ENCODE measurements at regions not wholly inside any gene's neighbourhood (a gene's known extent, or its start where the extent isn't known, plus 50 kb on each side); places are given as distances from the start of the nearest gene placed in this dataset.
A peak's percentile ranks its signal among the peaks of the same experiment; 100 is the strongest.

DNA sequence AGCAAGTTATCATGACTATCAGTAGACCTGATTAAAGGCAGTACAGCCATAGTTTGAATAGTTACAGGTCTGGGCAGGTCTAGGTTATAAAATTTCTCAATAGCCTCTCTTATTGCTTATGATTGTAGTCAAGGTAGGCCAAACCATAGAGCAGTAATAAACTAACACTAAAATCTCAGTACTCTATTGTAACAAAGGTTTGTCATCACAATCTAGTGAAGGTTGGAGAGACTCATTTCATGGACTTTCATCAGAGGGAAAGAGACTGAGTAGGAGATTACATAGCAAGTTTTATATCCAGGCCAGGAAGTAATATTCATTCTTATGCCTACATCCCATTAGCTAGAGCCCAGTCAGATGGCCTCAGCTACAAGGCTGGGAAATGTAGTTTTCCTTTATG lies 141.0 kb downstream of the ASB9 start:
- Histone ChIP-seq H3K27ac (ENCODE audit: low read depth in 2 of 2, low read length in 2 of 2) (peak overlapping the region in 1 of 2 donors; percentile 54), H3K36me3 (ENCODE audit: control insufficient read depth in 2 of 2, insufficient read depth in 2 of 2, low read length in 2 of 2) (no peaks in the 10 kb centered on the region), H3K4me1 (ENCODE audit: control insufficient read depth in 2 of 2, insufficient read depth in 2 of 2, low read length in 2 of 2) (peaks cover 0 to 3% of the 10 kb centered on the region in 2 donors), H3K4me3 (ENCODE audit: low read length in 2 of 2) (no peak overlapping the region), H3K9ac (ENCODE audit: low read depth in 1 of 2, low read length in 2 of 2) (no peak overlapping the region), H3K27me3 (ENCODE audit: control insufficient read depth in 2 of 2, insufficient read depth in 2 of 2, low read length in 2 of 2) (no peaks in the 10 kb centered on the region), H3K9me3 (ENCODE audit: control insufficient read depth in 2 of 2, low read length in 2 of 2) (no peaks in the 10 kb centered on the region)

GRCh38 chrX:15127010-15127409 lies 142.9 kb downstream of the ASB9 start:
- Histone ChIP-seq H3K9me3 (ENCODE audit: control insufficient read depth in 2 of 2, low read length in 2 of 2) (no peaks in the 10 kb centered on the region), H3K27me3 (ENCODE audit: control insufficient read depth in 2 of 2, insufficient read depth in 2 of 2, low read length in 2 of 2) (no peaks in the 10 kb centered on the region), H3K9ac (ENCODE audit: low read depth in 1 of 2, low read length in 2 of 2) (no peak overlapping the region), H3K4me1 (ENCODE audit: control insufficient read depth in 2 of 2, insufficient read depth in 2 of 2, low read length in 2 of 2) (peaks cover 0 to 3% of the 10 kb centered on the region in 2 donors), H3K4me3 (ENCODE audit: low read length in 2 of 2) (no peak overlapping the region), H3K27ac (ENCODE audit: low read depth in 2 of 2, low read length in 2 of 2) (no peak overlapping the region), H3K36me3 (ENCODE audit: control insufficient read depth in 2 of 2, insufficient read depth in 2 of 2, low read length in 2 of 2) (no peaks in the 10 kb centered on the region)

GRCh38 chrX:15116900-15117299 lies 153.0 kb downstream of the ASB9 start:
- Histone ChIP-seq H3K36me3 (ENCODE audit: control insufficient read depth in 2 of 2, insufficient read depth in 2 of 2, low read length in 2 of 2) (no peaks in the 10 kb centered on the region), H3K27me3 (ENCODE audit: control insufficient read depth in 2 of 2, insufficient read depth in 2 of 2, low read length in 2 of 2) (peaks cover 0 to 5% of the 10 kb centered on the region in 2 donors), H3K9me3 (ENCODE audit: control insufficient read depth in 2 of 2, low read length in 2 of 2) (no peaks in the 10 kb centered on the region), H3K27ac (ENCODE audit: low read depth in 2 of 2, low read length in 2 of 2) (no peak overlapping the region), H3K4me1 (ENCODE audit: control insufficient read depth in 2 of 2, insufficient read depth in 2 of 2, low read length in 2 of 2) (no peaks in the 10 kb centered on the region), H3K9ac (ENCODE audit: low read depth in 1 of 2, low read length in 2 of 2) (no peak overlapping the region), H3K4me3 (ENCODE audit: low read length in 2 of 2) (no peak overlapping the region)

GRCh38 chrX:15114743-15115566 lies 154.9 kb downstream of the ASB9 start:
- Histone ChIP-seq H3K36me3 (ENCODE audit: control insufficient read depth in 2 of 2, insufficient read depth in 2 of 2, low read length in 2 of 2) (no peaks in the 10 kb centered on the region), H3K4me1 (ENCODE audit: control insufficient read depth in 2 of 2, insufficient read depth in 2 of 2, low read length in 2 of 2) (no peaks in the 10 kb centered on the region), H3K4me3 (ENCODE audit: low read length in 2 of 2) (no peak overlapping the region), H3K9ac (ENCODE audit: low read depth in 1 of 2, low read length in 2 of 2) (no peak overlapping the region), H3K9me3 (ENCODE audit: control insufficient read depth in 2 of 2, low read length in 2 of 2) (no peaks in the 10 kb centered on the region), H3K27me3 (ENCODE audit: control insufficient read depth in 2 of 2, insufficient read depth in 2 of 2, low read length in 2 of 2) (peaks cover 0 to 2% of the 10 kb centered on the region in 2 donors), H3K27ac (ENCODE audit: low read depth in 2 of 2, low read length in 2 of 2) (no peak overlapping the region)

GRCh38 chrX:15107367-15107988 lies 162.4 kb downstream of the ASB9 start:
- Histone ChIP-seq H3K4me1 (ENCODE audit: control insufficient read depth in 2 of 2, insufficient read depth in 2 of 2, low read length in 2 of 2) (no peaks in the 10 kb centered on the region), H3K27me3 (ENCODE audit: control insufficient read depth in 2 of 2, insufficient read depth in 2 of 2, low read length in 2 of 2) (no peaks in the 10 kb centered on the region), H3K27ac (ENCODE audit: low read depth in 2 of 2, low read length in 2 of 2) (no peak overlapping the region)

DNA sequence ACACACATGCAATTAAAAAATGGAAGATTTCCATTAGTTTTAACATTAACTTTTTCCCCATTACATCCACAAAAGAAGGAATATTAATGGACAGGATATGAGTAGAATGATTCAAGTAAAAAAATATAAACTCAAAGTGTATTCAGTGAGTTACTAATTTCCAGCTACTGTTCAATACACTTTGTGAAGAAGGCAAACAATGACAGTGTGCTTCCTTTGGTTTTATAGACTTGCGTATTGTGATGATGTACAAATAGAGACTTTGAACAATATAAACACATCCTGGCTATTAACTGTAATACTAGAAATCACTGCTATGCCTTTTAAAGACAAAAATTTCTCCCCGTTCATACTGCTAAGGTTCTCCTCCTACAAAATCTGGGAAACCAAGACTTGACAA lies 171.4 kb downstream of the ASB9 start:
- Histone ChIP-seq H3K27ac (ENCODE audit: low read depth in 2 of 2, low read length in 2 of 2) (no peak overlapping the region), H3K4me3 (ENCODE audit: low read length in 2 of 2) (no peak overlapping the region), H3K9ac (ENCODE audit: low read depth in 1 of 2, low read length in 2 of 2) (no peak overlapping the region), H3K9me3 (ENCODE audit: control insufficient read depth in 2 of 2, low read length in 2 of 2) (no peaks in the 10 kb centered on the region), H3K27me3 (ENCODE audit: control insufficient read depth in 2 of 2, insufficient read depth in 2 of 2, low read length in 2 of 2) (no peaks in the 10 kb centered on the region), H3K4me1 (ENCODE audit: control insufficient read depth in 2 of 2, insufficient read depth in 2 of 2, low read length in 2 of 2) (no peaks in the 10 kb centered on the region), H3K36me3 (ENCODE audit: control insufficient read depth in 2 of 2, insufficient read depth in 2 of 2, low read length in 2 of 2) (no peaks in the 10 kb centered on the region)

More at GRCh38 chrX:15107367-15107988, 162.4 kb downstream of the ASB9 start:
- no peak overlapping the region for H3K4me3 ChIP-seq (ENCODE audit: low read length in 2 of 2)
- H3K36me3 ChIP-seq (ENCODE audit: control insufficient read depth in 2 of 2, insufficient read depth in 2 of 2, low read length in 2 of 2), result no peaks in the 10 kb centered on the region
- H3K9me3 ChIP-seq (ENCODE audit: control insufficient read depth in 2 of 2, low read length in 2 of 2), result no peaks in the 10 kb centered on the region
- no peak overlapping the region for H3K9ac ChIP-seq (ENCODE audit: low read depth in 1 of 2, low read length in 2 of 2)

- H3K36me3 ChIP-seq (ENCODE audit: control insufficient read depth in 2 of 2, insufficient read depth in 2 of 2, low read length in 2 of 2), result no peaks in the 10 kb centered on the region
- H3K4me1 ChIP-seq (ENCODE audit: control insufficient read depth in 2 of 2, insufficient read depth in 2 of 2, low read length in 2 of 2), result no peaks in the 10 kb centered on the region
- no peak overlapping the region for H3K4me3 ChIP-seq (ENCODE audit: low read length in 2 of 2)
- no peaks in the 10 kb centered on the region for H3K27me3 ChIP-seq (ENCODE audit: control insufficient read depth in 2 of 2, insufficient read depth in 2 of 2, low read length in 2 of 2)
- H3K27ac ChIP-seq (ENCODE audit: low read depth in 2 of 2, low read length in 2 of 2), result no peak overlapping the region
- no peak overlapping the region for H3K9ac ChIP-seq (ENCODE audit: low read depth in 1 of 2, low read length in 2 of 2)
- H3K9me3 ChIP-seq (ENCODE audit: control insufficient read depth in 2 of 2, low read length in 2 of 2), result no peaks in the 10 kb centered on the region
These were observed 182.1 kb downstream of the ASB9 start for GRCh38 chrX:15087747-15088146.

- H3K9me3 ChIP-seq (ENCODE audit: control insufficient read depth in 2 of 2, low read length in 2 of 2), result no peaks in the 10 kb centered on the region
- no peaks in the 10 kb centered on the region for H3K27me3 ChIP-seq (ENCODE audit: control insufficient read depth in 2 of 2, insufficient read depth in 2 of 2, low read length in 2 of 2)
- H3K36me3 ChIP-seq (ENCODE audit: control insufficient read depth in 2 of 2, insufficient read depth in 2 of 2, low read length in 2 of 2), result no peaks in the 10 kb centered on the region
- H3K4me3 ChIP-seq (ENCODE audit: low read length in 2 of 2), result no peak overlapping the region
- H3K9ac ChIP-seq (ENCODE audit: low read depth in 1 of 2, low read length in 2 of 2), result no peak overlapping the region
- H3K27ac ChIP-seq (ENCODE audit: low read depth in 2 of 2, low read length in 2 of 2), result no peak overlapping the region
- no peaks in the 10 kb centered on the region for H3K4me1 ChIP-seq (ENCODE audit: control insufficient read depth in 2 of 2, insufficient read depth in 2 of 2, low read length in 2 of 2)
These were observed 196.6 kb downstream of the ASB9 start for GRCh38 chrX:15073313-15073712.

DNA sequence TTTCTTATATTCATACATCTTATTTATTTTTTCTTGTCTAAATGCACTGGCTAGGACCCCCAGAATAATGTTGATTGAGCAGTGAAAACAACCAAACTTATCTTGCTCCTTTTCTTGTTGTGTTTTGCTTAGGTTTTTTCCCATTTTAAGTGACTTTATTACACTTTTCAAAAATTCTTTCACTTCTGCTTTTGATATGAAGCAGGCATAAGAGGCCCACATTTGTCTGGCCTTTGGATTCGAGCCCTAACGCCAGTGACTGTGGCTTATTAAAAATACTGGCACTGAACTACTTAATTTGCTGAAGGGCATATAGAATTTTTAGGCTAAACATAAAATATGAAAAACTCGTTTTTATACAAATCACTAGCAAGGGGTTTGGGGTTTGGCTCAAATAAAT lies 197.0 kb downstream of the ASB9 start:
- H3K27me3 ChIP-seq (ENCODE audit: control insufficient read depth in 2 of 2, insufficient read depth in 2 of 2, low read length in 2 of 2), result no peaks in the 10 kb centered on the region
- H3K9ac ChIP-seq (ENCODE audit: low read depth in 1 of 2, low read length in 2 of 2), result no peak overlapping the region
- no peaks in the 10 kb centered on the region for H3K36me3 ChIP-seq (ENCODE audit: control insufficient read depth in 2 of 2, insufficient read depth in 2 of 2, low read length in 2 of 2)
- no peaks in the 10 kb centered on the region for H3K4me1 ChIP-seq (ENCODE audit: control insufficient read depth in 2 of 2, insufficient read depth in 2 of 2, low read length in 2 of 2)
- H3K27ac ChIP-seq (ENCODE audit: low read depth in 2 of 2, low read length in 2 of 2), result no peak overlapping the region
- H3K4me3 ChIP-seq (ENCODE audit: low read length in 2 of 2), result no peak overlapping the region
- no peaks in the 10 kb centered on the region for H3K9me3 ChIP-seq (ENCODE audit: control insufficient read depth in 2 of 2, low read length in 2 of 2)

DNA sequence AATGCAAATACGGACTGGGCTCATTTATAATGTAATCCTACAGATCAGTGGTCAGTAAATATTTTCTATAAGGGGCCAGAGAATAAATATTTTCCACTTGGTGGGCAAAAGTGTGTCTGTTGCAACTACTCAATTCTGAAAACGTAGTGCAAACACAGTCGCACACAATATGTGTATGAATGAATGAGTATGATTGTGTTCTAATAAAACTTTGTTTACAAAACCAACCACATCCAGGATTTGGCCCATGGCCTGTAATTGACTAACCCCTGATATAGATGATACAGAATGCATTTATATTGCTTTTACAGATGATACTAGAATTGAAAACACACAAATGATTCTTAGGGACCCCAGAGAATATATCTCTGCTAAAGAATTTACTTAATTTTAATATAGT lies 197.6 kb downstream of the ASB9 start:
- no peaks in the 10 kb centered on the region for H3K36me3 ChIP-seq (ENCODE audit: control insufficient read depth in 2 of 2, insufficient read depth in 2 of 2, low read length in 2 of 2)
- no peak overlapping the region for H3K9ac ChIP-seq (ENCODE audit: low read depth in 1 of 2, low read length in 2 of 2)
- H3K4me1 ChIP-seq (ENCODE audit: control insufficient read depth in 2 of 2, insufficient read depth in 2 of 2, low read length in 2 of 2), result no peaks in the 10 kb centered on the region
- no peak overlapping the region for H3K4me3 ChIP-seq (ENCODE audit: low read length in 2 of 2)
- no peaks in the 10 kb centered on the region for H3K9me3 ChIP-seq (ENCODE audit: control insufficient read depth in 2 of 2, low read length in 2 of 2)
- H3K27ac ChIP-seq (ENCODE audit: low read depth in 2 of 2, low read length in 2 of 2), result no peak overlapping the region
- H3K27me3 ChIP-seq (ENCODE audit: control insufficient read depth in 2 of 2, insufficient read depth in 2 of 2, low read length in 2 of 2), result no peaks in the 10 kb centered on the region
